H1 (cell line): ENCODE measurements at regions not wholly inside any gene's neighbourhood (a gene's known extent, or its start where the extent isn't known, plus 50 kb on each side); places are given as distances from the start of the nearest gene placed in this dataset.

Experiments used
- PHF8 ChIP-seq: fragments of 200-600 bp; sonication (generic); conservative IDR thresholded peaks from 2 replicates; pipeline ENCODE4 v1.7.1; 2012; ENCODE audit warnings: low read depth, mild to moderate bottlenecking, inconsistent platforms, low read length, moderate library complexity
- POU5F1 ChIP-seq: IDR thresholded peaks from 2 replicates; pipeline ENCODE4 v1.6.1; 2011; ENCODE audit warnings: low read depth, mild to moderate bottlenecking, low read length, moderate library complexity

GRCh38 chr2:176419591-176420071, 150.4 kb downstream of the MTX2 start (continued):
- TF ChIP-seq POU5F1 (no peak), PHF8 (no peak)
